CD14-positive monocyte (primary cell): ENCODE measurements at regions not wholly inside any gene's neighbourhood (a gene's known extent, or its start where the extent isn't known, plus 50 kb on each side); places are given as distances from the start of the nearest gene placed in this dataset.

Experiments
- DNase-seq, 3 donors: peaks; one replicate each; pipeline ENCODE4 v3.0.0-alpha.2; 2011 to 2022
- H2AFZ ChIP-seq: 2 replicates; pipeline ENCODE4 v1.6.0; 2012; ENCODE audit warnings: mild to moderate bottlenecking, low read depth, low read length, inconsistent platforms; ENCODE audit not compliant: insufficient read depth, poor library complexity, severe bottlenecking
- H3K27ac ChIP-seq, 2 donors: 1 replicate in 1 of 2; 2 replicates in 1 of 2; pipeline ENCODE4 v1.5.1; 2012 to 2013; ENCODE audit warnings: low read length in 2 of 2, control low read depth in 1 of 2, inconsistent platforms in 1 of 2, low read depth in 1 of 2, mild to moderate bottlenecking in 1 of 2
- H3K27me3 ChIP-seq, 2 donors: one replicate each; pipeline versions ENCODE4 v1.6.0 to v1.6.1; 2011 to 2013; ENCODE audit warnings: low read length in 2 of 2; ENCODE audit not compliant: control insufficient read depth in 2 of 2, insufficient read depth in 2 of 2
- H3K36me3 ChIP-seq, 2 donors: replicated peaks in 1 of 2; 1 replicate in 1 of 2; 2 replicates in 1 of 2; pipeline versions ENCODE4 v1.5.1 to v1.6.1; 2012 to 2013; ENCODE audit warnings: low read length in 2 of 2, control low read depth in 1 of 2, inconsistent platforms in 1 of 2, mild to moderate bottlenecking in 1 of 2; ENCODE audit not compliant: insufficient read depth in 2 of 2, control insufficient read depth in 1 of 2
- H3K4me1 ChIP-seq, 2 donors: 1 replicate in 1 of 2; 2 replicates in 1 of 2; pipeline versions ENCODE4 v1.5.1 to v1.6.1; 2012 to 2013; ENCODE audit warnings: low read length in 2 of 2, control low read depth in 1 of 2, inconsistent platforms in 1 of 2, mild to moderate bottlenecking in 1 of 2, moderate library complexity in 1 of 2; ENCODE audit not compliant: insufficient read depth in 2 of 2, control insufficient read depth in 1 of 2
- H3K4me2 ChIP-seq: replicated peaks from 2 replicates; pipeline ENCODE3; 2012; ENCODE audit warnings: low read length, moderate library complexity, mild to moderate bottlenecking; ENCODE audit not compliant: poor library complexity, severe bottlenecking; ENCODE audit errors: extremely low read depth
- H3K4me3 ChIP-seq, 3 experiments: fragments of 200-600 bp in 1 of 3; sonication (generic) in 1 of 3; replicated peaks in 1 of 3; 1 replicate in 2 of 3; 2 replicates in 1 of 3; pipeline ENCODE4 v1.5.1; 2011 to 2013; ENCODE audit warnings: low read length in 3 of 3, mild to moderate bottlenecking in 3 of 3, control low read depth in 2 of 3, low read depth in 2 of 3, inconsistent platforms in 1 of 3, moderate library complexity in 1 of 3
- H3K79me2 ChIP-seq: 2 replicates; pipeline ENCODE4 v1.6.0; 2012; ENCODE audit warnings: mild to moderate bottlenecking, control low read depth, inconsistent platforms, low read length, moderate library complexity; ENCODE audit not compliant: insufficient read depth
- H3K9ac ChIP-seq: 2 replicates; pipeline ENCODE4 v1.6.0; 2017; ENCODE audit warnings: low read length, mild to moderate bottlenecking; ENCODE audit not compliant: insufficient read depth, poor library complexity, severe bottlenecking
- H3K9me3 ChIP-seq, 2 donors: replicated peaks in 1 of 2; 1 replicate in 1 of 2; 2 replicates in 1 of 2; pipeline versions ENCODE4 v1.5.1 to v1.6.1; 2012 to 2013; ENCODE audit warnings: low read length in 2 of 2, control low read depth in 1 of 2; ENCODE audit not compliant: control insufficient read depth in 1 of 2, insufficient read depth in 1 of 2
- H4K20me1 ChIP-seq: 2 replicates; pipeline ENCODE4 v1.6.0; 2012; ENCODE audit warnings: mild to moderate bottlenecking, low read length, control low read depth, moderate library complexity; ENCODE audit not compliant: insufficient read depth
- H3K27ac Mint-ChIP-seq, 7 donors: one replicate each; pipeline ENCODE4 v1.8.0; 2020; ENCODE audit warnings: mild to moderate bottlenecking in 7 of 7, mixed read lengths in 7 of 7, moderate library complexity in 6 of 7, inconsistent platforms in 2 of 7
- H3K27me3 Mint-ChIP-seq, 3 donors: one replicate each; pipeline ENCODE4 v1.8.0; 2021 to 2022; ENCODE audit warnings: low read depth in 3 of 3, mild to moderate bottlenecking in 3 of 3, mixed read lengths in 3 of 3, moderate library complexity in 3 of 3, inconsistent platforms in 1 of 3
- H3K36me3 Mint-ChIP-seq, 2 donors: one replicate each; pipeline ENCODE4 v1.8.0; 2020; ENCODE audit warnings: mixed read lengths in 2 of 2, inconsistent platforms in 1 of 2, mild to moderate bottlenecking in 1 of 2
- H3K4me1 Mint-ChIP-seq: one replicate; pipeline ENCODE4 v1.8.0; 2020; ENCODE audit warnings: mild to moderate bottlenecking, mixed read lengths
- H3K4me3 Mint-ChIP-seq, 2 donors: one replicate each; pipeline ENCODE4 v1.8.0; 2020; ENCODE audit warnings: mild to moderate bottlenecking in 2 of 2, mixed read lengths in 2 of 2, moderate library complexity in 1 of 2
- H3K9me3 Mint-ChIP-seq, 7 donors: one replicate each; pipeline ENCODE4 v1.8.0; 2020 to 2022; ENCODE audit warnings: mixed read lengths in 7 of 7, mild to moderate bottlenecking in 6 of 7, moderate library complexity in 6 of 7, inconsistent platforms in 2 of 7
- CTCF ChIP-seq: fragments of 200-600 bp; IDR thresholded peaks from one replicate; pipeline ENCODE4 v1.8.0; 2022; ENCODE audit warnings: antibody characterized with exemption, mild to moderate bottlenecking
- WGBS: methylation state at CpG from one replicate; pipeline ENCODE4 v1.1.5; 2013; ENCODE audit warnings: missing lambda C conversion rate; ENCODE audit not compliant: insufficient coverage; 5-methylcytosine and 5-hydroxymethylcytosine counted together
- intact Hi-C, 2 donors: fragments of 100-400 bp; cut with micrococcal nuclease; formaldehyde crosslinking; loops; one replicate each; pipeline versions ENCODE4 v1.15.0 to v1.15.1; 2023

- Histone ChIP-seq H3K79me2 (no peaks in the 10 kb centered on the region), H3K9me3 (no peaks in the 10 kb centered on the region), H3K27ac (no peak overlapping the region), H3K4me2 (no peak overlapping the region), H3K4me1 (no peaks in the 10 kb centered on the region), H3K4me3 (no peak overlapping the region), H4K20me1 (no peaks in the 10 kb centered on the region), H3K36me3 (no peaks in the 10 kb centered on the region), H3K27me3 (no peaks in the 10 kb centered on the region), H2AFZ (no peak overlapping the region), H3K9ac (no peak overlapping the region)
- no peak for DNase-seq
- Mint-ChIP-seq H3K9me3 (peaks cover 0 to 2% (median 0%) of the 10 kb centered on the region in 7 donors), H3K4me3 (no peak overlapping the region), H3K4me1 (no peaks in the 10 kb centered on the region), H3K36me3 (no peaks in the 10 kb centered on the region), H3K27ac (no peak overlapping the region), H3K27me3 (peaks cover 0 to 1% (median 0%) of the 10 kb centered on the region in 3 donors)
- intact Hi-C loops: no loop called here
- WGBS: no CpG with 5 or more reads among the region's 1 CpG
- no peak for TF ChIP-seq CTCF
Observed at GRCh38 chr9:107090218-107090617, 192.9 kb upstream of the RAD23B start.

- TF ChIP-seq CTCF: no peak
- Histone ChIP-seq H4K20me1 (no peaks in the 10 kb centered on the region), H3K27me3 (no peaks in the 10 kb centered on the region), H2AFZ (no peak overlapping the region), H3K4me2 (no peak overlapping the region), H3K4me3 (no peak overlapping the region), H3K27ac (no peak overlapping the region), H3K9ac (no peak overlapping the region), H3K4me1 (no peaks in the 10 kb centered on the region), H3K36me3 (no peaks in the 10 kb centered on the region), H3K79me2 (no peaks in the 10 kb centered on the region), H3K9me3 (no peaks in the 10 kb centered on the region)
- DNase-seq: no peak
- no peaks in the 10 kb centered on the region for H3K36me3 Mint-ChIP-seq
- no peaks in the 10 kb centered on the region for H3K4me1 Mint-ChIP-seq
- no peak overlapping the region for H3K4me3 Mint-ChIP-seq
- WGBS: 100% methylated on average over 2 of the region's 3 CpGs
- peaks cover 0 to 1% (median 0%) of the 10 kb centered on the region in 7 donors for H3K9me3 Mint-ChIP-seq
- no peak overlapping the region for H3K27ac Mint-ChIP-seq
- intact Hi-C loops: no loop called here
- peaks cover 0 to 1% (median 0%) of the 10 kb centered on the region in 3 donors for H3K27me3 Mint-ChIP-seq
Observed at GRCh38 chr9:107093365-107094060, 189.6 kb upstream of the RAD23B start.
